ENCODE measurements at regions not wholly inside any gene's neighbourhood (a gene's known extent, or its start where the extent isn't known, plus 50 kb on each side); places are given as distances from the start of the nearest gene placed in this dataset.
A peak's percentile ranks its signal among the peaks of the same experiment; 100 is the strongest.

GRCh38 chr10:107689323-107689722 is 524.8 kb upstream of the SORCS1 start:
- Histone ChIP-seq H3K27me3 (no peaks in the 10 kb centered on the region), H3K9ac (ENCODE audit: low read depth in 2 of 2, low read length in 2 of 2) (no peak overlapping the region), H3K27ac (no peak overlapping the region), H3K9me3 (no peaks in the 10 kb centered on the region), H3K36me3 (no peaks in the 10 kb centered on the region), H3K4me3 (no peak overlapping the region), H3K4me1 (no peaks in the 10 kb centered on the region)
- no peak for DNase-seq
- no peak for TF ChIP-seq CTCF (IDR thresholded peaks at IDR 0.05)
- intact Hi-C loops (cut with DNase I), result no loop called here

- Histone ChIP-seq H3K4me3 (no peak overlapping the region), H3K9ac (ENCODE audit: low read depth in 2 of 2, low read length in 2 of 2) (no peak overlapping the region), H3K27ac (no peak overlapping the region), H3K9me3 (no peaks in the 10 kb centered on the region), H3K4me1 (no peaks in the 10 kb centered on the region), H3K36me3 (no peaks in the 10 kb centered on the region), H3K27me3 (no peaks in the 10 kb centered on the region)
- TF ChIP-seq CTCF (IDR thresholded peaks at IDR 0.05), result no peak
- DNase-seq, result no peak
- intact Hi-C loops (cut with DNase I), result no loop called here
These were observed 523.2 kb upstream of the SORCS1 start for GRCh38 chr10:107687701-107688100.

GRCh38 chr10:107686095-107686494 is 521.6 kb upstream of the SORCS1 start:
- H3K9me3 ChIP-seq, result no peaks in the 10 kb centered on the region
- H3K4me1 ChIP-seq, result no peaks in the 10 kb centered on the region
- no peak for TF ChIP-seq CTCF (IDR thresholded peaks at IDR 0.05)
- peak; percentile 26 for DNase-seq
- no peaks in the 10 kb centered on the region for H3K36me3 ChIP-seq
- H3K27ac ChIP-seq, result no peak overlapping the region
- intact Hi-C loops (cut with DNase I), result no loop called here
- H3K27me3 ChIP-seq, result no peaks in the 10 kb centered on the region
- H3K9ac ChIP-seq (ENCODE audit: low read depth in 2 of 2, low read length in 2 of 2), result no peak overlapping the region
- H3K4me3 ChIP-seq, result no peak overlapping the region

- H3K4me3 ChIP-seq, result no peak overlapping the region
These were observed 507.5 kb upstream of the SORCS1 start for GRCh38 chr10:107671960-107672359.

GRCh38 chr10:107666214-107666613 is 501.7 kb upstream of the SORCS1 start:
- Histone ChIP-seq H3K4me1 (no peaks in the 10 kb centered on the region), H3K9me3 (no peaks in the 10 kb centered on the region), H3K9ac (ENCODE audit: low read depth in 2 of 2, low read length in 2 of 2) (no peak overlapping the region), H3K36me3 (no peaks in the 10 kb centered on the region), H3K27me3 (no peaks in the 10 kb centered on the region), H3K27ac (no peak overlapping the region), H3K4me3 (no peak overlapping the region)
- DNase-seq, result no peak
- no peak for TF ChIP-seq CTCF (IDR thresholded peaks at IDR 0.05)
- intact Hi-C loops (cut with DNase I), result no loop called here

More at GRCh38 chr10:107671960-107672359, 507.5 kb upstream of the SORCS1 start:
- no peak overlapping the region for H3K27ac ChIP-seq
- H3K36me3 ChIP-seq, result no peaks in the 10 kb centered on the region
- H3K4me1 ChIP-seq, result no peaks in the 10 kb centered on the region
- DNase-seq, result no peak
- H3K27me3 ChIP-seq, result no peaks in the 10 kb centered on the region
- intact Hi-C loops (cut with DNase I), result no loop called here
- TF ChIP-seq CTCF (IDR thresholded peaks at IDR 0.05), result no peak
- H3K9ac ChIP-seq (ENCODE audit: low read depth in 2 of 2, low read length in 2 of 2), result no peak overlapping the region
- no peaks in the 10 kb centered on the region for H3K9me3 ChIP-seq

- TF ChIP-seq CTCF (IDR thresholded peaks at IDR 0.05), result no peak
- DNase-seq, result no peak
- H3K36me3 ChIP-seq, result no peaks in the 10 kb centered on the region
- H3K9ac ChIP-seq (ENCODE audit: low read depth in 2 of 2, low read length in 2 of 2), result no peak overlapping the region
- no peak overlapping the region for H3K4me3 ChIP-seq
- no peaks in the 10 kb centered on the region for H3K4me1 ChIP-seq
- intact Hi-C loops (cut with DNase I), result no loop called here
- H3K9me3 ChIP-seq, result no peaks in the 10 kb centered on the region
- no peak overlapping the region for H3K27ac ChIP-seq
- H3K27me3 ChIP-seq, result no peaks in the 10 kb centered on the region
These were observed 501.0 kb upstream of the SORCS1 start for GRCh38 chr10:107665459-107665858.

Data from colonic mucosa (tissue), 4 donors.